ENCODE measurements at regions not wholly inside any gene's neighbourhood (a gene's known extent, or its start where the extent isn't known, plus 50 kb on each side); places are given as distances from the start of the nearest gene placed in this dataset.

DNA sequence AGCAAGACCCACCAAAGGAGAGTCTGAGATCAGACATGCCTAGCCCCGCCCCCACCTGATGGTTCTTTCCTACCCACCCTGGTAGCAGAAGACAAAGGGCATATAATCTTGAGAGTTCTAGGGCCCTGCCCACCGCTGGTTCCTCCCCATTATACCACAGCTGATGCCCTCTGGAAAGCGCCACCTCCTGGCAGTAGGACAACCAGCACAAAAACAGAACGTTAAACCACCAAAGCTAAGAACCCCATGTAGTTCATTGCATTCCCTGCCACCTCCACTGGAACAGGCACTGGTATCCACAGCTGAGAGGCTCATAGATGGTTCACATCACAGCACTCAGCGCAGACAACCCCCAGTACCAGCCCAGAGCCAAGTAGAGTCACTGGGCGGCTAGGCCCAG, 81.2 kb upstream of the TRPC7 start:
- no peak for TF ChIP-seq POLR2A (IDR thresholded peaks at IDR 0.05; ENCODE audit: low read depth)
- TF ChIP-seq, protein P1, sequence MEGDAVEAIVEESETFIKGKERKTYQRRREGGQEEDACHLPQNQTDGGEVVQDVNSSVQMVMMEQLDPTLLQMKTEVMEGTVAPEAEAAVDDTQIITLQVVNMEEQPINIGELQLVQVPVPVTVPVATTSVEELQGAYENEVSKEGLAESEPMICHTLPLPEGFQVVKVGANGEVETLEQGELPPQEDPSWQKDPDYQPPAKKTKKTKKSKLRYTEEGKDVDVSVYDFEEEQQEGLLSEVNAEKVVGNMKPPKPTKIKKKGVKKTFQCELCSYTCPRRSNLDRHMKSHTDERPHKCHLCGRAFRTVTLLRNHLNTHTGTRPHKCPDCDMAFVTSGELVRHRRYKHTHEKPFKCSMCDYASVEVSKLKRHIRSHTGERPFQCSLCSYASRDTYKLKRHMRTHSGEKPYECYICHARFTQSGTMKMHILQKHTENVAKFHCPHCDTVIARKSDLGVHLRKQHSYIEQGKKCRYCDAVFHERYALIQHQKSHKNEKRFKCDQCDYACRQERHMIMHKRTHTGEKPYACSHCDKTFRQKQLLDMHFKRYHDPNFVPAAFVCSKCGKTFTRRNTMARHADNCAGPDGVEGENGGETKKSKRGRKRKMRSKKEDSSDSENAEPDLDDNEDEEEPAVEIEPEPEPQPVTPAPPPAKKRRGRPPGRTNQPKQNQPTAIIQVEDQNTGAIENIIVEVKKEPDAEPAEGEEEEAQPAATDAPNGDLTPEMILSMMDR (IDR thresholded peaks at IDR 0.05), result no peak
